HEK293 (cell line): ENCODE measurements at regions not wholly inside any gene's neighbourhood (a gene's known extent, or its start where the extent isn't known, plus 50 kb on each side); places are given as distances from the start of the nearest gene placed in this dataset.

Source experiments
- CTCF ChIP-seq: fragments of 450-650 bp; formaldehyde crosslinking; IDR thresholded peaks from 2 replicates; pipeline ENCODE4 v1.5.1; 2016; ENCODE audit warnings: missing biosample characterization, missing genetic modification characterization
- REST ChIP-seq: fragments of 450-650 bp; formaldehyde crosslinking; IDR thresholded peaks from 2 replicates; pipeline ENCODE4 v1.5.1; 2016; ENCODE audit warnings: missing biosample characterization, missing genetic modification characterization
- ZNF121 ChIP-seq: fragments of 450-650 bp; formaldehyde crosslinking; IDR thresholded peaks from 2 replicates; pipeline ENCODE4 v1.5.1; 2016; ENCODE audit warnings: missing biosample characterization, missing genetic modification characterization
- ZNF146 ChIP-seq: fragments of 450-650 bp; formaldehyde crosslinking; IDR thresholded peaks from 2 replicates; pipeline ENCODE4 v1.5.1; 2016; ENCODE audit warnings: missing biosample characterization, missing genetic modification characterization
- ZNF155 ChIP-seq: fragments of 450-650 bp; formaldehyde crosslinking; IDR thresholded peaks from 2 replicates; pipeline ENCODE4 v1.5.1; 2016; ENCODE audit warnings: missing biosample characterization, missing genetic modification characterization
- ZNF274 ChIP-seq, 2 experiments: fragments of 200-500 bp in 1 of 2; fragments of 450-650 bp in 1 of 2; sonication (Bioruptor generic) in 1 of 2; formaldehyde crosslinking in 1 of 2; IDR thresholded peaks; 2 replicates each; pipeline versions ENCODE4 v1.5.1 to v1.6.1; 2014 to 2016; ENCODE audit warnings: borderline replicate concordance in 1 of 2, inconsistent platforms in 1 of 2, low read length in 1 of 2, missing biosample characterization in 1 of 2, missing genetic modification characterization in 1 of 2
- ZNF560 ChIP-seq: fragments of 450-650 bp; formaldehyde crosslinking; IDR thresholded peaks from 2 replicates; pipeline ENCODE4 v1.5.1; 2017; ENCODE audit warnings: missing biosample characterization, missing genetic modification characterization, borderline replicate concordance
- ZNF843 ChIP-seq: fragments of 450-650 bp; formaldehyde crosslinking; IDR thresholded peaks from 2 replicates; pipeline ENCODE4 v1.5.1; 2016; ENCODE audit warnings: missing biosample characterization, missing genetic modification characterization
- TF ChIP-seq, protein P1 (sequence below): fragments of 450-650 bp; IDR thresholded peaks from 2 replicates; pipeline ENCODE4 v1.5.1; 2018; ENCODE audit warnings: missing biosample characterization, missing genetic modification characterization

- no peak for TF ChIP-seq CTCF (tag by site-specific recombination)
- TF ChIP-seq ZNF560 (tag by site-specific recombination) = no peak
- no peak for TF ChIP-seq ZNF121
- TF ChIP-seq ZNF843 (tag by site-specific recombination) = no peak
- no peak for TF ChIP-seq ZNF155
- TF ChIP-seq ZNF146 = no peak
- no peak for TF ChIP-seq ZNF274 (IDR thresholded peaks at IDR 0.05; ENCODE audit: low read length)
- no peak for TF ChIP-seq ZNF274 (tag by site-specific recombination; IDR thresholded peaks at IDR 0.05; ENCODE audit: borderline replicate concordance)
- TF ChIP-seq REST (tag by site-specific recombination) = no peak
- TF ChIP-seq, protein P1, sequence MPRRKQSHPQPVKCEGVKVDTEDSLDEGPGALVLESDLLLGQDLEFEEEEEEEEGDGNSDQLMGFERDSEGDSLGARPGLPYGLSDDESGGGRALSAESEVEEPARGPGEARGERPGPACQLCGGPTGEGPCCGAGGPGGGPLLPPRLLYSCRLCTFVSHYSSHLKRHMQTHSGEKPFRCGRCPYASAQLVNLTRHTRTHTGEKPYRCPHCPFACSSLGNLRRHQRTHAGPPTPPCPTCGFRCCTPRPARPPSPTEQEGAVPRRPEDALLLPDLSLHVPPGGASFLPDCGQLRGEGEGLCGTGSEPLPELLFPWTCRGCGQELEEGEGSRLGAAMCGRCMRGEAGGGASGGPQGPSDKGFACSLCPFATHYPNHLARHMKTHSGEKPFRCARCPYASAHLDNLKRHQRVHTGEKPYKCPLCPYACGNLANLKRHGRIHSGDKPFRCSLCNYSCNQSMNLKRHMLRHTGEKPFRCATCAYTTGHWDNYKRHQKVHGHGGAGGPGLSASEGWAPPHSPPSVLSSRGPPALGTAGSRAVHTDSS (tag by site-specific recombination) = no peak
These were observed 478.3 kb downstream of the DMRT2 start for GRCh38 chr9:1528456-1528855.
